GM18868 (cell line): ENCODE measurements at regions not wholly inside any gene's neighbourhood (a gene's known extent, or its start where the extent isn't known, plus 50 kb on each side); places are given as distances from the start of the nearest gene placed in this dataset.

Experiments
- ATAC-seq: cut with Tn5 transposase; IDR thresholded peaks from one replicate; pipeline ENCODE4 v1.9.1; 2021; ENCODE audit warnings: mild to moderate bottlenecking, moderate library complexity; ENCODE audit not compliant: unreplicated experiment

- no peak for ATAC-seq
These were observed 338.8 kb downstream of the ANKRD7 start for GRCh38 chr7:118563311-118563710.

GRCh38 chr7:118572604-118573003 lies 348.1 kb downstream of the ANKRD7 start:
- no peak for ATAC-seq

GRCh38 chr7:118573085-118573484 lies 348.6 kb downstream of the ANKRD7 start:
- ATAC-seq, result no peak

GRCh38 chr7:118575393-118575948 lies 351.0 kb downstream of the ANKRD7 start:
- ATAC-seq, result no peak

- ATAC-seq, result no peak
These were observed 356.4 kb downstream of the ANKRD7 start for GRCh38 chr7:118580743-118581382.

GRCh38 chr7:118583641-118584040 lies 359.1 kb downstream of the ANKRD7 start:
- ATAC-seq, result no peak

GRCh38 chr7:118586248-118586647 lies 361.7 kb downstream of the ANKRD7 start:
- no peak for ATAC-seq

- ATAC-seq, result peak; percentile 90
These were observed 365.6 kb downstream of the ANKRD7 start for GRCh38 chr7:118590107-118590506.

- no peak for ATAC-seq
These were observed 377.6 kb downstream of the ANKRD7 start for GRCh38 chr7:118602090-118602489.

- no peak for ATAC-seq
These were observed 382.1 kb downstream of the ANKRD7 start for GRCh38 chr7:118606602-118607001.

- ATAC-seq, result no peak
These were observed 384.7 kb downstream of the ANKRD7 start for GRCh38 chr7:118609207-118609606.

GRCh38 chr7:118615681-118616080 lies 391.2 kb downstream of the ANKRD7 start:
- no peak for ATAC-seq

GRCh38 chr7:118621810-118622360 lies 397.4 kb downstream of the ANKRD7 start:
- no peak for ATAC-seq

GRCh38 chr7:118626739-118627138 lies 402.2 kb downstream of the ANKRD7 start:
- ATAC-seq, result no peak

GRCh38 chr7:118627467-118627866 lies 403.0 kb downstream of the ANKRD7 start:
- no peak for ATAC-seq

- no peak for ATAC-seq
These were observed 405.5 kb downstream of the ANKRD7 start for GRCh38 chr7:118629898-118630438.

- no peak for ATAC-seq
These were observed 417.9 kb downstream of the ANKRD7 start for GRCh38 chr7:118642396-118642795.

- no peak for ATAC-seq
These were observed 419.8 kb downstream of the ANKRD7 start for GRCh38 chr7:118644346-118644745.

GRCh38 chr7:118648002-118648401 lies 423.5 kb downstream of the ANKRD7 start:
- peak; percentile 34 for ATAC-seq

- ATAC-seq, result peak; percentile 98
These were observed 433.0 kb downstream of the ANKRD7 start for GRCh38 chr7:118657391-118658005.

GRCh38 chr7:118662266-118662665 lies 437.8 kb downstream of the ANKRD7 start:
- ATAC-seq, result no peak

- ATAC-seq, result no peak
These were observed 440.0 kb downstream of the ANKRD7 start for GRCh38 chr7:118664498-118664897.
